Body of pancreas (tissue), 4 donors: ENCODE measurements at regions not wholly inside any gene's neighbourhood (a gene's known extent, or its start where the extent isn't known, plus 50 kb on each side); places are given as distances from the start of the nearest gene placed in this dataset.

ENCODE experiments used
- CTCF ChIP-seq, 7 experiments: fragments of 450-650 bp in 4 of 7; fragments of 200-600 bp in 3 of 7; sonication (generic) in 3 of 7; IDR thresholded peaks; one replicate each; pipeline ENCODE4 v1.5.1; 2016 to 2019; ENCODE audit warnings: antibody characterized with exemption in 7 of 7
- POLR2A ChIP-seq, 3 donors: fragments of 450-650 bp; IDR thresholded peaks; one replicate each; pipeline ENCODE4 v1.6.1; 2016; ENCODE audit warnings: antibody characterized with exemption in 3 of 3, mild to moderate bottlenecking in 2 of 3

- TF ChIP-seq POLR2A (IDR thresholded peaks at IDR 0.05): no peak
- no peak for TF ChIP-seq CTCF (IDR thresholded peaks at IDR 0.05)
Measured at GRCh38 chr3:180430896-180431295, 171.1 kb upstream of the TTC14 start.
